ENCODE measurements at regions not wholly inside any gene's neighbourhood (a gene's known extent, or its start where the extent isn't known, plus 50 kb on each side); places are given as distances from the start of the nearest gene placed in this dataset.

DNA sequence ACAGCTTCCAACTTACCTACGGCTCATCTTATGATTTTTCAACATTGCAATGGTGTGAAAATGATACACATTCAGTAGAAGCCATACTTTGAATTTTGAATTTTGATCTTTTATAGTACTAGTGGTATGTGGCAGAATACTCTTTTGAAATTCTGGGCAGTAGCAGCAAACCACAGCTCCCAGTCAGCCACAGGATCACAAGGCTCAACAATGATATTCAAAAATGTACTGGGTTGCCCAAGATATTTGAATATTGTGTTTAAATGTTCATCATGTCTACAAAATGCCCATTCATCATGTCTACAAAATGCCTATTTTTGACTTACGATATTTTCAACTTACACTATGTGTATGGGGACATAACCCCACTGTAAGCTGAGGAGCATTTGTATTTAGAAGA, 81.3 kb upstream of the PRR16 start:
- Mint-ChIP-seq H3K27ac (ENCODE audit: unreplicated experiment) (no peak overlapping the region), H3K4me3 (ENCODE audit: low read depth, unreplicated experiment) (no peak overlapping the region), H3K36me3 (ENCODE audit: insufficient read depth, unreplicated experiment) (no peaks in the 10 kb centered on the region), H3K4me1 (ENCODE audit: low read depth, unreplicated experiment) (no peaks in the 10 kb centered on the region), H3K27me3 (ENCODE audit: unreplicated experiment) (no peaks in the 10 kb centered on the region), H3K9me3 (ENCODE audit: low read depth, unreplicated experiment) (peaks cover 10% of the 10 kb centered on the region)
- CTCF ChIA-PET: no interaction called here
- TF ChIP-seq, protein P1, sequence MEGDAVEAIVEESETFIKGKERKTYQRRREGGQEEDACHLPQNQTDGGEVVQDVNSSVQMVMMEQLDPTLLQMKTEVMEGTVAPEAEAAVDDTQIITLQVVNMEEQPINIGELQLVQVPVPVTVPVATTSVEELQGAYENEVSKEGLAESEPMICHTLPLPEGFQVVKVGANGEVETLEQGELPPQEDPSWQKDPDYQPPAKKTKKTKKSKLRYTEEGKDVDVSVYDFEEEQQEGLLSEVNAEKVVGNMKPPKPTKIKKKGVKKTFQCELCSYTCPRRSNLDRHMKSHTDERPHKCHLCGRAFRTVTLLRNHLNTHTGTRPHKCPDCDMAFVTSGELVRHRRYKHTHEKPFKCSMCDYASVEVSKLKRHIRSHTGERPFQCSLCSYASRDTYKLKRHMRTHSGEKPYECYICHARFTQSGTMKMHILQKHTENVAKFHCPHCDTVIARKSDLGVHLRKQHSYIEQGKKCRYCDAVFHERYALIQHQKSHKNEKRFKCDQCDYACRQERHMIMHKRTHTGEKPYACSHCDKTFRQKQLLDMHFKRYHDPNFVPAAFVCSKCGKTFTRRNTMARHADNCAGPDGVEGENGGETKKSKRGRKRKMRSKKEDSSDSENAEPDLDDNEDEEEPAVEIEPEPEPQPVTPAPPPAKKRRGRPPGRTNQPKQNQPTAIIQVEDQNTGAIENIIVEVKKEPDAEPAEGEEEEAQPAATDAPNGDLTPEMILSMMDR (IDR thresholded peaks at IDR 0.05; ENCODE audit: unreplicated experiment): no peak
- BruUV-seq (replicated peaks): no TSS peak
- intact Hi-C loops (cut with micrococcal nuclease; ENCODE audit: unreplicated experiment): no loop called here
- no peak for DNase-seq

DNA sequence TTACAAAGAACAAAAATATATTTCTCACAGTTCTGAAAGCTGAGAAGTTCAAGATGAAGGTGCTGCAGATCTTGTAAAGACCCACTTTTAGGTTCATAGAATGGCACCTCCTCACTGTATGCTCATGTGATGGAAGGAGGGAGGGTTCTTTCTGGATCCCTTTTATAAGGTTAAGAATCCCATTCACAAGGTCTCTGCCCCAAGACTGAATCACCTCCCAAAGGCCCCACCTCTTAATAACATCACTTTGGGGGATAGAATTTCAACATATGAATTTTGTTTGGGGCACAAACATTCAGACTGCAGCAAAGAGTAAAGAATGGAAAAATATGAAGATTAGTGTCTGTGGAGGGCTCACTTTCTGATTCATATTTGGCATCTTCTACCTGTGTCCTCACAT, 77.1 kb upstream of the PRR16 start:
- intact Hi-C loops (cut with micrococcal nuclease; ENCODE audit: unreplicated experiment): no loop called here
- no peak for DNase-seq
- Mint-ChIP-seq H3K9me3 (ENCODE audit: low read depth, unreplicated experiment) (no peaks in the 10 kb centered on the region), H3K27ac (ENCODE audit: unreplicated experiment) (no peak overlapping the region), H3K4me1 (ENCODE audit: low read depth, unreplicated experiment) (peaks cover 9% of the 10 kb centered on the region), H3K4me3 (ENCODE audit: low read depth, unreplicated experiment) (no peak overlapping the region), H3K36me3 (ENCODE audit: insufficient read depth, unreplicated experiment) (no peaks in the 10 kb centered on the region), H3K27me3 (ENCODE audit: unreplicated experiment) (no peaks in the 10 kb centered on the region)
- CTCF ChIA-PET: no interaction called here
- no TSS peak for BruUV-seq (replicated peaks)
- TF ChIP-seq, protein P1 (IDR thresholded peaks at IDR 0.05; ENCODE audit: unreplicated experiment): no peak

DNA sequence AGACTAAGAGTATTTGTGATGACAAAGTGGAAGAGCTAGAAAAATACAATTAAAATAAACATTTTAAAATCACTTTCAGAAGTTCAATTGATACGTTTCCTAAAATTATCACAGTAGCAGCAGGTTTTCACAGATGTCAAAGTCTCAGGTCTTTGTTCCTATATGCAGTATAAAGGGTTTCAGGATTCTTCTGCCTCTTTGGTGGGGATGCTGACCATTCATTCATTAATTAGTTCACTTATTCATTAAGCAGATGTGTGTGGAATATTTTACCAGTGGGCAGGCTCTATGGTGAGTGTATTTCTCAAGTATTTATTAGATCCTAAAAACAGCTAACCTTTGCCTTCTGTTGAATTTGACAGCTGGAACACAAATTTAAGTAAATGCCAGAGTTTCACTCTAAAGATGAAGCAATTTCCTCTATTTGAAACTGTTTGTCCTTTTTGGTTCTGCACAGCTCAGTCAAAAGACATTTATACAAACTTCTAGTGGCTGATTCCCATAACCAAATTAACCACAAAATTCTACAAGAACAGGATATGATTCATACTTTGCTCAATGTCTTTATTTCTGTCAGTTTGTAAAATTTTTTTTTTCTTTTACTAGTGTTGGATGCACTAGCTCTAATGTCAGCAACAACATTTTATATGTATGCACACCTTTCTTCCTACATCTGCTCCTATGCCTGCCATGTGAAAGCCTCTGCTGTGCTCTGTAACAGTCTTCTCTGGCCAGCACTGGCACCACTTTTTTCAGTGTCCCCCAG, 75.9 kb upstream of the PRR16 start:
- H3K36me3 Mint-ChIP-seq (ENCODE audit: insufficient read depth, unreplicated experiment): no peaks in the 10 kb centered on the region
- TF ChIP-seq, protein P1 (IDR thresholded peaks at IDR 0.05; ENCODE audit: unreplicated experiment): no peak
- peaks cover 9% of the 10 kb centered on the region for H3K4me1 Mint-ChIP-seq (ENCODE audit: low read depth, unreplicated experiment)
- H3K4me3 Mint-ChIP-seq (ENCODE audit: low read depth, unreplicated experiment): no peak overlapping the region
- no TSS peak for BruUV-seq (replicated peaks)
- intact Hi-C loops (cut with micrococcal nuclease; ENCODE audit: unreplicated experiment): no loop called here
- no peak for DNase-seq
- H3K27ac Mint-ChIP-seq (ENCODE audit: unreplicated experiment): no peak overlapping the region
- H3K27me3 Mint-ChIP-seq (ENCODE audit: unreplicated experiment): no peaks in the 10 kb centered on the region
- H3K9me3 Mint-ChIP-seq (ENCODE audit: low read depth, unreplicated experiment): no peaks in the 10 kb centered on the region
- CTCF ChIA-PET: no interaction called here

DNA sequence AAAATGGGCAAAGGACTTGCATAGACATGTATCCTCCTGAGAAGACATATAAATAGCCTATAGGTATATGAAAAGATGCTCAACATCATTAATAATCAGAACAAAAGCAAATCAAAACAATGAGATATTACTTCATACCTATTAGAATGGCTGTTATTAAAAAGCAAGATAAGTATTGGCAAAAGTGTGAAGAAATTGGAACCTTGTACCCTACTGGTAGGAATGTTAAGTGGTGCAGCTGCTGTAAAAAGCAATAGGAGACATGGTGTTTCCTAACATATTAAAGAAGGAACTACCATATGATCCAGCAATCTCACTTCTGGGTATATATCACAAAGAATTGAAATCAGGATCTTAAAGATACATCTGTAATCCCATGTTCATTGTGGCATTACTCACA, 69.8 kb upstream of the PRR16 start:
- no peak for DNase-seq
- no peaks in the 10 kb centered on the region for H3K36me3 Mint-ChIP-seq (ENCODE audit: insufficient read depth, unreplicated experiment)
- intact Hi-C loops (cut with micrococcal nuclease; ENCODE audit: unreplicated experiment): no loop called here
- BruUV-seq (replicated peaks): no TSS peak
- no peaks in the 10 kb centered on the region for H3K27me3 Mint-ChIP-seq (ENCODE audit: unreplicated experiment)
- no peaks in the 10 kb centered on the region for H3K4me1 Mint-ChIP-seq (ENCODE audit: low read depth, unreplicated experiment)
- H3K9me3 Mint-ChIP-seq (ENCODE audit: low read depth, unreplicated experiment): peaks cover 13% of the 10 kb centered on the region
- no peak overlapping the region for H3K27ac Mint-ChIP-seq (ENCODE audit: unreplicated experiment)
- no peak overlapping the region for H3K4me3 Mint-ChIP-seq (ENCODE audit: low read depth, unreplicated experiment)
- CTCF ChIA-PET: no interaction called here
- TF ChIP-seq, protein P1 (IDR thresholded peaks at IDR 0.05; ENCODE audit: unreplicated experiment): no peak
